Left lung (tissue), 4 donors: ENCODE measurements at regions not wholly inside any gene's neighbourhood (a gene's known extent, or its start where the extent isn't known, plus 50 kb on each side); places are given as distances from the start of the nearest gene placed in this dataset.

Source experiments
- ATAC-seq: fragments of 200-7000 bp; cut with Tn5 transposase; one replicate; pipeline ENCODE4 v1.9.1; 2020; ENCODE audit warnings: moderate library complexity
- DNase-seq, 4 donors: peaks; one replicate each; pipeline ENCODE4 v3.0.0-alpha.2; 2013 to 2020
- H3K27ac ChIP-seq, 2 donors: fragments of 200-600 bp; sonication (generic) in 1 of 2; one replicate each; pipeline versions ENCODE4 v1.5.0 to v1.8.0; 2020 to 2021
- H3K27me3 ChIP-seq, 2 donors: fragments of 200-600 bp; sonication (generic) in 1 of 2; one replicate each; pipeline versions ENCODE4 v1.5.0 to v1.8.0; 2020 to 2021
- H3K36me3 ChIP-seq, 2 donors: fragments of 200-600 bp; sonication (generic) in 1 of 2; one replicate each; pipeline versions ENCODE4 v1.5.0 to v1.8.0; 2020 to 2021
- H3K4me1 ChIP-seq, 2 donors: fragments of 200-600 bp; one replicate each; pipeline ENCODE4 v1.8.0; 2021
- H3K4me3 ChIP-seq, 2 donors: fragments of 200-600 bp; sonication (generic) in 1 of 2; one replicate each; pipeline versions ENCODE4 v1.5.0 to v1.8.0; 2020 to 2021; ENCODE audit warnings: mild to moderate bottlenecking in 1 of 2
- H3K9me3 ChIP-seq, 2 donors: fragments of 200-600 bp; sonication (generic) in 1 of 2; one replicate each; pipeline versions ENCODE4 v1.5.0 to v1.8.0; 2020 to 2021
- intact Hi-C, 2 donors: fragments of 100-400 bp; cut with DNase I; formaldehyde crosslinking; loops; one replicate each; pipeline versions ENCODE4 v1.11.2 to v1.14.2; 2022
- TF ChIP-seq, protein P1 (sequence below), 2 donors: fragments of 200-600 bp; sonication (generic) in 1 of 2; IDR thresholded peaks; one replicate each; pipeline versions ENCODE4 v1.5.0 to v1.8.0; 2021; ENCODE audit warnings: antibody characterized with exemption in 2 of 2
- donor health status: DM: no; HTN: yes; CAD: no.
- donor health status: DM: no; HTN: no; CAD: no.

DNA sequence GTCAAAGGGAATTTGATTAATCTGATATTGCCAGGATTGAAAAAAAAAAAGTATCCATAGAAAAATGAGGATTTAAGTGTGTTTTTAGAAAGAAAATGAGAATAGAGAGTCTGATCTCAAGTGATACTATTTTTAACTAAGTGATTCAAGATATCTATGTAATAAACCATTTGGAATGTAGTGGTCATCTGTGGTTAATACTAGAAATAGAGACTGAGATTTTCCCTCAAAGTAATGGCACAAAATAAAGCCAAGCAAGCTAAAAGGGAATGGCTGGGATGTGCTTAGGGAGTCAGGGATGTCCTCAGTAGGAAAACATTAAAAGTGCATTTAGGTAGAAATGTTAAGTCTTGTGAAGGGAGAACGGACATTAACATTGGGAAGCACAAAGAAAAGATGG lies 90.6 kb downstream of the FBXO4 start:
- Histone ChIP-seq H3K27ac (no peak overlapping the region), H3K4me1 (no peaks in the 10 kb centered on the region)
- no peak for ATAC-seq

DNA sequence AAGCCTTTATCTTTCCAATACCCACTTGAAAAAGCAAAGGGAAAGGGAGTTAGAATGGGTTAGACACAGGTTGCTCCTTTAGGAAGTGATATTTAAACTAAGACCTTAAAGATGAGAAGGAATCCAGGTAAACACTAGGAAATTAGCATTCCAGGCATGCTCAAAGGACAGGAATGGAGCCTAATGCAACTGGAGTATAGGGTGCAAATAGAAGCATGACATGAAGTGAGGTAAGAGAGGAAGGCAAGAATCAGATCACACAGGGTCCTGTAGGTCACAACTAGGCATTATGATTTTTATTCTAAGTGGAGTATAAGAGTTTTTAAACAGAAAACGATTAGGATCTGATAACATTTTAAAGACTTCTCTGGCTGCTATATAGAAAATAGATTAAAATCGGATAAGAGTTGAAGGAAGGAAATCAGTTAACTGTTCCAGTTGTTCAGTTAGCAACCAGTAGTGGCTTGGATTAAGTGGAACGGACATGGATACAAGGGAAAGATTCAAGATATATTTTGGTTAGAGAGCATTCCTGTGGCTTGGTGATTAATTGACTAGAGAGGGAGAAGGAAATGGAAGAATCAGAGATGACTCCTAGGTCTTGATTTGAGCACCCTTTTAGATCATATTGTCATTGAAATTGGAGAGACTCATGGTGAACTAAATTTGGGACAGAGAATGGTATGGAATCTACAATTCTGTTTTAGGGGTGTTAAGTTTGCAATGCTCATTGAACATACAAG lies 95.9 kb downstream of the FBXO4 start:
- intact Hi-C loops, result no loop called here
- Histone ChIP-seq H3K27me3 (no peaks in the 10 kb centered on the region), H3K4me3 (no peak overlapping the region), H3K9me3 (peaks cover 0 to 9% of the 10 kb centered on the region in 2 donors), H3K27ac (no peak overlapping the region), H3K36me3 (no peaks in the 10 kb centered on the region), H3K4me1 (no peaks in the 10 kb centered on the region)
- no peak for DNase-seq
- ATAC-seq, result no peak
- TF ChIP-seq, protein P1, sequence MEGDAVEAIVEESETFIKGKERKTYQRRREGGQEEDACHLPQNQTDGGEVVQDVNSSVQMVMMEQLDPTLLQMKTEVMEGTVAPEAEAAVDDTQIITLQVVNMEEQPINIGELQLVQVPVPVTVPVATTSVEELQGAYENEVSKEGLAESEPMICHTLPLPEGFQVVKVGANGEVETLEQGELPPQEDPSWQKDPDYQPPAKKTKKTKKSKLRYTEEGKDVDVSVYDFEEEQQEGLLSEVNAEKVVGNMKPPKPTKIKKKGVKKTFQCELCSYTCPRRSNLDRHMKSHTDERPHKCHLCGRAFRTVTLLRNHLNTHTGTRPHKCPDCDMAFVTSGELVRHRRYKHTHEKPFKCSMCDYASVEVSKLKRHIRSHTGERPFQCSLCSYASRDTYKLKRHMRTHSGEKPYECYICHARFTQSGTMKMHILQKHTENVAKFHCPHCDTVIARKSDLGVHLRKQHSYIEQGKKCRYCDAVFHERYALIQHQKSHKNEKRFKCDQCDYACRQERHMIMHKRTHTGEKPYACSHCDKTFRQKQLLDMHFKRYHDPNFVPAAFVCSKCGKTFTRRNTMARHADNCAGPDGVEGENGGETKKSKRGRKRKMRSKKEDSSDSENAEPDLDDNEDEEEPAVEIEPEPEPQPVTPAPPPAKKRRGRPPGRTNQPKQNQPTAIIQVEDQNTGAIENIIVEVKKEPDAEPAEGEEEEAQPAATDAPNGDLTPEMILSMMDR (IDR thresholded peaks at IDR 0.05), result no peak

More for the DNA sequence above, 90.6 kb downstream of the FBXO4 start:
- no peaks in the 10 kb centered on the region for H3K27me3 ChIP-seq
- no peak overlapping the region for H3K4me3 ChIP-seq
- intact Hi-C loops, result no loop called here
- no peak for DNase-seq
- no peaks in the 10 kb centered on the region for H3K36me3 ChIP-seq
- no peaks in the 10 kb centered on the region for H3K9me3 ChIP-seq
- TF ChIP-seq, protein P1 (IDR thresholded peaks at IDR 0.05), result no peak

DNA sequence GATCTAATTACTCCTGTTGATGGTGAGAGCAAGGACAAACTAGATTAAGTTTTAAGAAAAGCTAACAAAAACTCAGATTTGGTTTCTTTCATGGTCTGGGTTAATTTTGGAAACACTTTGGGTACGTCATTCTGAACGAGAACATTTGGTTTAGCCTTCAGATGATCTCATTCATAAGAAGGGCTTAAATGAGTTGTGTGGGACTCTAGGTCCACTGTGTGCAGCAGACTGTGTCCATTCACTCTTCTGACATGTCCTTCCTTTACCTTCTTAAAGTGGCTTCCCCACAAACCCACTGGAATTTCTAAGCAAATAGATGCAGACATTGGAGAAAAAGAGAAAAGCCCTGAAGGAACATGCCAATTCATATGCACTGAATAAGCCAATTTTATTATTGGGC lies 96.8 kb downstream of the FBXO4 start:
- no peaks in the 10 kb centered on the region for H3K27me3 ChIP-seq
- intact Hi-C loops, result no loop called here
- H3K27ac ChIP-seq, result no peak overlapping the region
- H3K4me1 ChIP-seq, result no peaks in the 10 kb centered on the region
- ATAC-seq (no peak), DNase-seq (no peak)
- TF ChIP-seq, protein P1 (IDR thresholded peaks at IDR 0.05), result no peak
- H3K4me3 ChIP-seq, result no peak overlapping the region
- peaks cover 0 to 9% of the 10 kb centered on the region in 2 donors for H3K9me3 ChIP-seq
- no peaks in the 10 kb centered on the region for H3K36me3 ChIP-seq

DNA sequence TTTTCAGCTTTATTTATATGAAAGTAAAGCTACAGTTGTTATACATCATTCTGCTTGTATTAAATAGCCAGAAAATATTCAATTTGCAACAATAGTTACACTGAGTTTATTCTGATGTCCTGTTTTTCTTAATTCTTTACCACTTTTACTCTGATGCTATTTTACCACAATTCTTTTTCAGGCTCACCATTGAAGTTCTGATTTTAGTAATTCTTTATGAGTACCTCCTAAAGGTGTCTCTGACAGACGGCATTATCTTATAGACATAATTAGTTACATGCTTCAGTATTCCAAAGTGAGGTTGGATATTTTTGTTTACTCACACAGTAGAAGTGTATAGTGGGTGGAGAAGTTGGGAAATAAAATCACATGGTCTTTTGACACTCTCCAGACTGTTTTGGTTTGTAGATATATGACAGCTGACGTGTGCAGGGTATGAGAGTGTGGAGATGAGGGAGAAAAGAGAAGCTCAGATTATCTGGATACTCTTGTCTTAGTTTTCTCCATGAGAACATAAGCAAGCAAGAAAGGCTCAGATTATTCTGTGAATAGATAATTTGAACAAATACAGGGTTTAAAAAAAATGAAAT lies 97.4 kb downstream of the FBXO4 start:
- no peak for ATAC-seq
- Histone ChIP-seq H3K36me3 (no peaks in the 10 kb centered on the region), H3K27me3 (no peaks in the 10 kb centered on the region), H3K27ac (no peak overlapping the region), H3K9me3 (peaks cover 0 to 9% of the 10 kb centered on the region in 2 donors), H3K4me1 (no peaks in the 10 kb centered on the region), H3K4me3 (no peak overlapping the region)
- TF ChIP-seq, protein P1 (IDR thresholded peaks at IDR 0.05), result no peak
- intact Hi-C loops, result no loop called here
- DNase-seq, result no peak

DNA sequence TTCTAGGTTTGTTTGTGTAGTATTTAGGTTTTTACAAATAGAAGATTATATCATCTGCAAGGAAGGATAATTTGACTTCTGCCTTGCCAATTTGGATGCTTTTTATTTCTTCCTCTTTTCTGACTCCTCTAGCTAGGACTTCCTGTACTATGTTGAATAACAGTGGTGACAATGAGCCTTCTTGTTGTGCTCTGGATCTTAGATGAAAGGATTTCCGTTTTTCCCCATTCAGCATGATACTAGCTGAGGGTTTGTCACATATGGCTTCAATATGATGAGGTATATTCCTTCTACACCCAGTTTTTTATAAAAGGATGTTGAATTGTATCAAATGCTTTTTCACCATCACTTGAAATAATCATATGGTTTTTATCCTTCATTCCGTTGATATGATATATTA lies 101.4 kb downstream of the FBXO4 start:
- no peak overlapping the region for H3K27ac ChIP-seq
- intact Hi-C loops, result no loop called here
- TF ChIP-seq, protein P1 (IDR thresholded peaks at IDR 0.05), result no peak
- H3K4me1 ChIP-seq, result no peaks in the 10 kb centered on the region
- no peak overlapping the region for H3K4me3 ChIP-seq
- no peaks in the 10 kb centered on the region for H3K27me3 ChIP-seq
- DNase-seq (no peak), ATAC-seq (no peak)
- H3K36me3 ChIP-seq, result no peaks in the 10 kb centered on the region
- peaks cover 0 to 9% of the 10 kb centered on the region in 2 donors for H3K9me3 ChIP-seq
